ENCODE measurements at regions not wholly inside any gene's neighbourhood (a gene's known extent, or its start where the extent isn't known, plus 50 kb on each side); places are given as distances from the start of the nearest gene placed in this dataset.

DNA sequence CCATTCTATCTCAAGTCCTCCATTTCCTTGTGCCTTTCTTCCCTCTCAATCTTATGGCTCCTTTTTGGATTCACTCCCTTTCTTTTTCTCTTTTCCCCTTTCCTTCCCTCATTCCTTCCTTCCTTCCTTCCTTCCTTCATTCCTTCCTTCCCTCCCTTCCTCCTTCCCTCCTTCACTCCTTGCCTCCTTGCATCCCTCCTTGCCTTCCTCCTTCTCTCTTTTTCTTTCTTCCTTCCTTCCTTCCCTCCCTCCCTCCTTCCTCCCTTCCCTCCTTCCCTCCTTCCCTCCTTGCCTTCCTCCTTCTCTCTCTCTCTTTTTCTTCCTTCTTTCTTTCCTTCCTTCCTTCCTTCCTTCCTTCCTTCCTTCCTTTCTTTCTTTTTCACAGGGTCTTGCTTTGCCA is 120.1 kb downstream of the SAMD9 start:
- H3K4me1 ChIP-seq (ENCODE audit: control insufficient read depth, insufficient read depth, low read length): no peaks in the 10 kb centered on the region
- no peaks in the 10 kb centered on the region for H3K9me3 ChIP-seq (ENCODE audit: control insufficient read depth, low read length)
- no peaks in the 10 kb centered on the region for H3K27me3 ChIP-seq (ENCODE audit: control insufficient read depth, insufficient read depth, low read length, poor library complexity, severe bottlenecking)
- H3K27ac ChIP-seq (ENCODE audit: insufficient read depth, low read depth, low read length, poor library complexity, severe bottlenecking): no peak overlapping the region
- H3K4me3 ChIP-seq (ENCODE audit: insufficient read depth, low read depth, low read length): no peak overlapping the region
- no peaks in the 10 kb centered on the region for H3K36me3 ChIP-seq (ENCODE audit: control insufficient read depth, insufficient read depth, low read length)

DNA sequence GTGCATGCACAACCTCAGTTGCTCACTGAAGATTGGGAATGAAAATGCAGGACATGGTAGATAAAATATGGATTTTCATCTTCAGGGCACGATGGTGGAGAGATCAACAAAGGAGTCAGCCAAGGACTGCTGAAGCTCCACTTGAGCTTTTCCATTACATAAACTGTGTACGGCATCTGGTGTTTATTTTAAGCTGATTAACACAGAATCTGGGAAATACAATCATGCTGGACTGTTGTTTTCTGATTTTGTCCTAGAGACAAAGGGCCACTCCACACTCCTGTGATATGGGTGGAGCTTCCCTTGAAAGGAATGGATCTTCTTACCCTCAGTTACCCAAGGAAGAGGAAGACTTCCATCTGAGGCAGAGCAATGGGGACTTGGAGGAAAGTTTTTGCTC is 120.6 kb downstream of the SAMD9 start:
- 91% methylated on average over 2 of the region's 2 CpGs for WGBS, 2 experiments
- Histone ChIP-seq H3K27ac (ENCODE audit: insufficient read depth, low read depth, low read length, poor library complexity, severe bottlenecking) (no peak overlapping the region), H3K4me3 (ENCODE audit: insufficient read depth, low read depth, low read length) (no peak overlapping the region), H3K4me1 (ENCODE audit: control insufficient read depth, insufficient read depth, low read length) (no peaks in the 10 kb centered on the region), H3K27me3 (ENCODE audit: control insufficient read depth, insufficient read depth, low read length, poor library complexity, severe bottlenecking) (no peaks in the 10 kb centered on the region), H3K9me3 (ENCODE audit: control insufficient read depth, low read length) (no peaks in the 10 kb centered on the region), H3K36me3 (ENCODE audit: control insufficient read depth, insufficient read depth, low read length) (no peaks in the 10 kb centered on the region)

DNA sequence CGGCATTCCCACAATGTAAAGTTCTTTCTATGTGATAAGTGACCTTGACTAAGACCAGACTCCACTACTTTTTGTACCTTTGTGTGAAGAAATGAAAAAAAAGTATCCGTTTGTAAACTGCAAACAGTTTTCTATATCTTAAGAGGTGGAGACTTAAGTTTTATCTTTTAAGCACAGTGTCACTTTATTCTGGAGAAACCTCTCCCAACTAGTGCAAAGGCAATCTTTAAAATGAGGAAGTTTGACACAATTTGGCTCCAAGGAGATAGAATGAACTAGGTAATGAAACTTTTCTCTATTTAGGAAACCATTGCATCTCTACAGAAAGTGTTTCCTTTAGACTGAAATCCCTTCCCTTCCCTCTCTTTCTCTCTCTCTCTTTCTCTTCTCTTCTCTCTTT is 122.9 kb downstream of the SAMD9 start:
- 93 to 96% methylated on average over 2 of the region's 2 CpGs for WGBS, 2 experiments
- Histone ChIP-seq H3K9me3 (ENCODE audit: control insufficient read depth, low read length) (no peaks in the 10 kb centered on the region), H3K27ac (ENCODE audit: insufficient read depth, low read depth, low read length, poor library complexity, severe bottlenecking) (no peak overlapping the region), H3K4me3 (ENCODE audit: insufficient read depth, low read depth, low read length) (no peak overlapping the region), H3K36me3 (ENCODE audit: control insufficient read depth, insufficient read depth, low read length) (no peaks in the 10 kb centered on the region), H3K27me3 (ENCODE audit: control insufficient read depth, insufficient read depth, low read length, poor library complexity, severe bottlenecking) (no peaks in the 10 kb centered on the region), H3K4me1 (ENCODE audit: control insufficient read depth, insufficient read depth, low read length) (no peaks in the 10 kb centered on the region)

DNA sequence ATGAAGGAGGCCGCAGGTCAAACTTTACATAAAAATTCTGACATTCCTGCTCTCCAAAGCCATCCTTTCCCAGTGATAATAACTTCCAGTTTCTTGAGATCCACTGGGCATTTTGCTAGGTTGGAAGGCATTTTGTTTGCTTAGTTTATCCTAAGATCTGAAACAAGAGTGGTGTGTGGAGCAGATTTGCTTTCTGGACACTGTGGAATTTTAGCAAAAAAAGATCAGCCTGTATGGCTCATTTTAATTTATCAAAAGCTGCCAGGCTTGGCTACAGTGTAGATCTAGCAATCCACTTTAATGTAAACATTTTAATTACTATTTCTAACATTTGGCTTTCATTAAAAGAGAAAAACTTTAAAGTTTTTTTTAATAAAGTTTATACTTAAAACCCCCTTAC is 124.8 kb downstream of the SAMD9 start:
- Histone ChIP-seq H3K36me3 (ENCODE audit: control insufficient read depth, insufficient read depth, low read length) (no peaks in the 10 kb centered on the region), H3K9me3 (ENCODE audit: control insufficient read depth, low read length) (no peaks in the 10 kb centered on the region), H3K4me3 (ENCODE audit: insufficient read depth, low read depth, low read length) (no peak overlapping the region), H3K27me3 (ENCODE audit: control insufficient read depth, insufficient read depth, low read length, poor library complexity, severe bottlenecking) (no peaks in the 10 kb centered on the region), H3K27ac (ENCODE audit: insufficient read depth, low read depth, low read length, poor library complexity, severe bottlenecking) (no peak overlapping the region), H3K4me1 (ENCODE audit: control insufficient read depth, insufficient read depth, low read length) (no peaks in the 10 kb centered on the region)
- WGBS, 2 experiments: 90 to 100% methylated on average over 1 of the region's 1 CpG

DNA sequence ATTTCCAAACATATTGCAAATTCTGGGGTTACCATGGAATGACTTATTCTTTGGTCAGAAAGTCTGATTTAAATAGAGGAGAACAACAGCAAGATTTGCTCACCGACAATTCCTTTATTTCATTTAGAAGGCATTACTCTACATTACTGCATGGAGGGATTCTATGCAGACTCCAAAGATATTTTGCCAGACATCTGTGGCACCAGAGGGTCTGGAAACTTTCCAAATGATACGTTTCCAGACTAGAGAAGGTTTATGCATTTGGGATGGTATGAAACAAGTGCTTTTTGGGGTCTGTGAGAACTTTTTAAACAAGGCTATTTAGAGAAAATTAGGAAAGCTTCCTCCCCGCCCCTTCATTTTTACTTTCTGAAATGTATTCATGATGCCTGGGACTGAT is 125.3 kb downstream of the SAMD9 start:
- Histone ChIP-seq H3K27ac (ENCODE audit: insufficient read depth, low read depth, low read length, poor library complexity, severe bottlenecking) (no peak overlapping the region), H3K4me1 (ENCODE audit: control insufficient read depth, insufficient read depth, low read length) (no peaks in the 10 kb centered on the region)
- 89 to 91% methylated on average over 3 of the region's 3 CpGs for WGBS, 2 experiments

DNA sequence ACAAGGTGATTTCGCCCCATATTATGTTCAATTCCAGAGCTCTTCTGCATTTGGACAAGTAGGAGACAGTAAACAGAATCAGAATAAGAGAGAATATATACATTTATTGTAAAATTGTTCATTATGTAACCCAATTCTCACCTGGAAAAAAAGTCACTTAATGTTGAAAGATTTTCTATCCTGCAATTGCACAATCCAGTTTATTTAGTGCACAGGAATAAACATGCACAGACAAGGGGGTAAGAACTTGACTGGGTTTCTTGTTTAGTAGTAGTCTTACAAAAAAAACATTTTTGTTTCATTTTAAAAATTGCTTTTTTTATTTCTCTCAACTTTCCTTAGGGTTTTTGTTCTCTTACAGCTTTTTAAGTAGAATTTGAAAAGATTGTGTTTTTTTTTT is 126.6 kb downstream of the SAMD9 start:
- no peak overlapping the region for H3K27ac ChIP-seq (ENCODE audit: insufficient read depth, low read depth, low read length, poor library complexity, severe bottlenecking)
- 85% methylated on average over 1 of the region's 1 CpG; no CpG with 5 or more reads in 1 of the 2 experiments for WGBS, 2 experiments

More for the DNA sequence above, 125.3 kb downstream of the SAMD9 start:
- Histone ChIP-seq H3K9me3 (ENCODE audit: control insufficient read depth, low read length) (no peaks in the 10 kb centered on the region), H3K27me3 (ENCODE audit: control insufficient read depth, insufficient read depth, low read length, poor library complexity, severe bottlenecking) (no peaks in the 10 kb centered on the region), H3K4me3 (ENCODE audit: insufficient read depth, low read depth, low read length) (no peak overlapping the region), H3K36me3 (ENCODE audit: control insufficient read depth, insufficient read depth, low read length) (no peaks in the 10 kb centered on the region)

DNA sequence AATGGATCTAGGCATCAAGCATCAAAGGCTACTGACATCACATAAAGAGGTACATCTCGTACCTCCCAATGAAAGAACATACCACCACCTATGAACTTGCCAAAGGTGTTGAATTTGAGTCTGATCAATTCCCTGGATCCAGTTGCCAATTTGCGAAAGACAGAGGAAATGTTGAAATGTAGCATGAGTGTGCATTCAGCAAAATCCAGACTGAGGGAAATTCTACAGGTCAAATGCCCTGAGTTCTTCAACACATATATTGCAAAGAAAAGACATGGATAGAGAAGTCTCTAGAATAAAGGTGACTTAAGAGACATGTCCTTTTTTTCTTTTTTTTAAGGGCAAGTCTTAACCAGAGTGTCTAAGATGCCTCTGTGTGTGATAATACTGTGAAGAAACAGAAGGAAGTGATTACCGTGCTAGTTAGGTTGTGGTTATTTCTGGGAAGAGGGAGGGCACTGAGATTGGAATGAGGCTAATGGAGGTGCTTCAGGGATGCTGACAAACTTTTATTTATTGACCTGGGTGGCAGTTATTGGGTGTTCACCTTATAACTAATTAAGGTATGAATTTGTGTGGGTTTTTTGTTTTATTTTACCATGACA is 128.7 kb downstream of the SAMD9 start:
- WGBS, 2 experiments: 90 to 96% methylated on average over 2 to 3 of the region's 3 CpGs
- H3K36me3 ChIP-seq (ENCODE audit: control insufficient read depth, insufficient read depth, low read length): no peaks in the 10 kb centered on the region
- no peak overlapping the region for H3K4me3 ChIP-seq (ENCODE audit: insufficient read depth, low read depth, low read length)
- H3K4me1 ChIP-seq (ENCODE audit: control insufficient read depth, insufficient read depth, low read length): no peaks in the 10 kb centered on the region
- H3K27ac ChIP-seq (ENCODE audit: insufficient read depth, low read depth, low read length, poor library complexity, severe bottlenecking): no peak overlapping the region
- H3K9me3 ChIP-seq (ENCODE audit: control insufficient read depth, low read length): no peaks in the 10 kb centered on the region
- H3K27me3 ChIP-seq (ENCODE audit: control insufficient read depth, insufficient read depth, low read length, poor library complexity, severe bottlenecking): no peaks in the 10 kb centered on the region

More for the DNA sequence above, 126.6 kb downstream of the SAMD9 start:
- H3K36me3 ChIP-seq (ENCODE audit: control insufficient read depth, insufficient read depth, low read length): no peaks in the 10 kb centered on the region
- H3K4me3 ChIP-seq (ENCODE audit: insufficient read depth, low read depth, low read length): no peak overlapping the region
- no peaks in the 10 kb centered on the region for H3K27me3 ChIP-seq (ENCODE audit: control insufficient read depth, insufficient read depth, low read length, poor library complexity, severe bottlenecking)
- no peaks in the 10 kb centered on the region for H3K4me1 ChIP-seq (ENCODE audit: control insufficient read depth, insufficient read depth, low read length)
- no peaks in the 10 kb centered on the region for H3K9me3 ChIP-seq (ENCODE audit: control insufficient read depth, low read length)

DNA sequence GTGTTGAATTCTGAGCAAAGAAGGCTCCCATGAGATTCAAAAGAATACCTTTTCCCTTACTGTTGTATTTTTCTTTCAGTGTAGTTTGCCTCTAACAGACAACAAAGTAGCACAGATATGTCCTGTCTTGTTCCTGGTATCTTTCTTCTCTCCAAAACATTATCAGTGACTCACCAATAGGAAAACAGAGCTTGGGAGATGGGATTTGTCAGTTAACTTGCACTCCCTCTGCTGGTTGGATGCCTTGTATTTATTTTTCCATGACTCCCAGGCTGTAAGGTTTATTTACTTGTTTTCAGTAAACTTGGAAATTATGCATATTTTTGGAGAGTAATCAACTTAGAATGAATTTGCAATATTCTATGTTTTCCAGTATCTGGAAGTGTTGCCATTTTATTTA is 129.7 kb downstream of the SAMD9 start:
- Histone ChIP-seq H3K4me3 (ENCODE audit: insufficient read depth, low read depth, low read length) (no peak overlapping the region), H3K27ac (ENCODE audit: insufficient read depth, low read depth, low read length, poor library complexity, severe bottlenecking) (no peak overlapping the region)

DNA sequence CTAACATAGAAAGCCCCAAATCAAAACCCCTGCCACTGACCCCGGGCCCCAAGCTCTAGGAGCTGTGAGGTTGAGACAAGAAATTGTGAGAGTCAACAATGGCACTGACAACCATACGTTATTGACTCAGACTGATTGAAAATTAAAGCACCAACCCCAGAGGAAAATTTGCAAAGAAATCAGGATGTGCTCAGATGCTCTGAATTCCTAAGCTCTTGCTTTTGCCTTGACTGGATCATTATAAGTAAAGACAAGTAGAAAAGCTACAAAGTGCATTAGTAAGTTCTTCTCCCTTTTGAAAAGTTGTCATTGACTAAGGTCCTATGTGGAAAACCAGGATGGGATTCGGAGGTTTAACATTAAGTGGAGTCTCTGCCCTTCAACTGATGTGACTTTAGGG is 130.2 kb downstream of the SAMD9 start:
- Histone ChIP-seq H3K27me3 (ENCODE audit: control insufficient read depth, insufficient read depth, low read length, poor library complexity, severe bottlenecking) (no peaks in the 10 kb centered on the region), H3K4me3 (ENCODE audit: insufficient read depth, low read depth, low read length) (no peak overlapping the region), H3K27ac (ENCODE audit: insufficient read depth, low read depth, low read length, poor library complexity, severe bottlenecking) (no peak overlapping the region), H3K9me3 (ENCODE audit: control insufficient read depth, low read length) (no peaks in the 10 kb centered on the region), H3K4me1 (ENCODE audit: control insufficient read depth, insufficient read depth, low read length) (no peaks in the 10 kb centered on the region), H3K36me3 (ENCODE audit: control insufficient read depth, insufficient read depth, low read length) (no peaks in the 10 kb centered on the region)
- 85 to 90% methylated on average over 3 of the region's 3 CpGs for WGBS, 2 experiments

More for the DNA sequence above, 129.7 kb downstream of the SAMD9 start:
- H3K9me3 ChIP-seq (ENCODE audit: control insufficient read depth, low read length): no peaks in the 10 kb centered on the region
- H3K27me3 ChIP-seq (ENCODE audit: control insufficient read depth, insufficient read depth, low read length, poor library complexity, severe bottlenecking): no peaks in the 10 kb centered on the region
- H3K4me1 ChIP-seq (ENCODE audit: control insufficient read depth, insufficient read depth, low read length): no peaks in the 10 kb centered on the region
- no peaks in the 10 kb centered on the region for H3K36me3 ChIP-seq (ENCODE audit: control insufficient read depth, insufficient read depth, low read length)

DNA sequence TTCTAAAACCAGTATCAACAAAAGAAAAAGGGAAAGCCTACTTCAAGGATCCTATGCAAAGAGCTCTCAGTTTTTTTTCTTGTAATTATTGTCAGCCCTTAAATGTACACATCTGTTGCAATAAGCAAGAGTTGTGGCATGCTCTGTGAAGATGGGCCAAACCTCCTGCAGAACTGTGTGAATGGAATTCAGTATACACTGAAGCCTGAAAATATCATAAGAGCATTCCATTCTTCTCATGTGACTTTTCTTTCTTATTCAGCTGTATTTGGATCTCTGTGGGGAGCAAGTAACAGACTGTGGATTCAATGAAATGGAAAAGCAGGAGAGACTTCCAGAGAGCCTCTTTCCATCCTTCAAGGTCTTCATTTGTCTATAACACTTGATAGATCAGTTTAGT is 130.7 kb downstream of the SAMD9 start:
- no peak overlapping the region for H3K27ac ChIP-seq (ENCODE audit: insufficient read depth, low read depth, low read length, poor library complexity, severe bottlenecking)
- no peaks in the 10 kb centered on the region for H3K36me3 ChIP-seq (ENCODE audit: control insufficient read depth, insufficient read depth, low read length)
- H3K4me3 ChIP-seq (ENCODE audit: insufficient read depth, low read depth, low read length): no peak overlapping the region
- no peaks in the 10 kb centered on the region for H3K4me1 ChIP-seq (ENCODE audit: control insufficient read depth, insufficient read depth, low read length)
- no peaks in the 10 kb centered on the region for H3K27me3 ChIP-seq (ENCODE audit: control insufficient read depth, insufficient read depth, low read length, poor library complexity, severe bottlenecking)
- no peaks in the 10 kb centered on the region for H3K9me3 ChIP-seq (ENCODE audit: control insufficient read depth, low read length)

DNA sequence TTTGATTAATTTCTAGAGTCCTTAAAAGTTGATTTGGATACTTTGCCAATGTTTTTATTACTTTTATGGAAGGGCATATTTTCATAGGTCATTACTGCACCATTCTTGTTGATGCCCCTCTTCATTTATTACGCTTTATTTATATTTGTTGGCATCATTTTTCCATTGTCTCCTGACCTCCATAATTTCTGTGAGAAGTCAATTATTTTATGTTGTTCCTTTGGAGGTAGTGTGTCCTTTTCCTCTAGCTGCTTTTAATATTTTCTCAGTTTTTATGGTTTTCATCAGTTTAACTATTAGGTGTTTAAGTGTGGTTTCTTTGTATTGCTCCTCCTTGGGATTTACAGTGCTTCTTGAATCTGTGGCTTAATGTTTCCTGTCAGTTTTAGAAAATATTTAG is 134.9 kb downstream of the SAMD9 start:
- WGBS, 2 experiments: 100% methylated on average over 1 of the region's 1 CpG; no CpG with 5 or more reads in 1 of the 2 experiments
- no peak overlapping the region for H3K27ac ChIP-seq (ENCODE audit: insufficient read depth, low read depth, low read length, poor library complexity, severe bottlenecking)
- H3K4me1 ChIP-seq (ENCODE audit: control insufficient read depth, insufficient read depth, low read length): no peaks in the 10 kb centered on the region
- no peaks in the 10 kb centered on the region for H3K36me3 ChIP-seq (ENCODE audit: control insufficient read depth, insufficient read depth, low read length)
- no peaks in the 10 kb centered on the region for H3K9me3 ChIP-seq (ENCODE audit: control insufficient read depth, low read length)
- no peaks in the 10 kb centered on the region for H3K27me3 ChIP-seq (ENCODE audit: control insufficient read depth, insufficient read depth, low read length, poor library complexity, severe bottlenecking)
- H3K4me3 ChIP-seq (ENCODE audit: insufficient read depth, low read depth, low read length): no peak overlapping the region

All from ectodermal cell (in vitro differentiated cells).